Right lobe of liver (tissue), 6 donors: ENCODE measurements at regions not wholly inside any gene's neighbourhood (a gene's known extent, or its start where the extent isn't known, plus 50 kb on each side); places are given as distances from the start of the nearest gene placed in this dataset.

Experiments used
- ATAC-seq, 4 donors: fragments of 200-7000 bp; cut with Tn5 transposase; one replicate each; pipeline ENCODE4 v1.9.1; 2020; ENCODE audit warnings: mild to moderate bottlenecking in 4 of 4, moderate library complexity in 4 of 4
- DNase-seq, 3 donors: peaks; one replicate each; pipeline ENCODE4 v3.0.0-alpha.2; 2020
- H3K27ac ChIP-seq, 3 donors: fragments of 200-600 bp; one replicate each; pipeline ENCODE4 v1.8.0; 2022
- H3K27me3 ChIP-seq, 2 donors: fragments of 200-600 bp; one replicate each; pipeline ENCODE4 v1.8.0; 2022
- H3K36me3 ChIP-seq, 4 donors: fragments of 200-600 bp; sonication (generic) in 1 of 4; one replicate each; pipeline versions ENCODE4 v1.5.1 to v1.8.0; 2017 to 2022; ENCODE audit warnings: control low read depth in 1 of 4
- H3K4me1 ChIP-seq, 4 donors: fragments of 200-600 bp; sonication (generic) in 1 of 4; one replicate each; pipeline versions ENCODE4 v1.5.1 to v1.8.0; 2017 to 2022; ENCODE audit warnings: control low read depth in 1 of 4
- H3K4me3 ChIP-seq, 3 donors: fragments of 200-600 bp; one replicate each; pipeline ENCODE4 v1.8.0; 2022
- H3K9me3 ChIP-seq, 4 donors: fragments of 200-600 bp; sonication (generic) in 1 of 4; one replicate each; pipeline versions ENCODE4 v1.5.1 to v1.8.0; 2017 to 2022; ENCODE audit warnings: control low read depth in 1 of 4
- CTCF ChIP-seq, 4 donors: fragments of 200-600 bp in 3 of 4; fragments of 450-650 bp in 1 of 4; IDR thresholded peaks; one replicate each; pipeline versions ENCODE4 v1.5.1 to v1.8.0; 2016 to 2022; ENCODE audit warnings: antibody characterized with exemption in 4 of 4, mild to moderate bottlenecking in 2 of 4
- POLR2A ChIP-seq: fragments of 450-650 bp; IDR thresholded peaks from one replicate; pipeline ENCODE4 v1.6.1; 2017; ENCODE audit warnings: antibody characterized with exemption, mild to moderate bottlenecking
- WGBS: methylation state at CpG from one replicate; pipeline ENCODE4 v1.1.6; 2018; ENCODE audit warnings: low coverage, low lambda C conversion rate; ENCODE audit not compliant: insufficient coverage; ENCODE audit errors: missing lambda C conversion rate; 5-methylcytosine and 5-hydroxymethylcytosine counted together
- intact Hi-C, 2 donors: fragments of 100-400 bp; cut with DNase I; formaldehyde crosslinking; loops; one replicate each; pipeline versions ENCODE4 v1.11.2 to v1.14.1; 2022
- donor health status: DM: no; HTN: yes; CAD: no.
- donor health status: DM: no; HTN: no; CAD: no.
- donor health status: DM: no; HTN: no; CAD: no.
- donor health status: DM: no; HTN: yes; CAD: no.
- donor health status: DM: no; HTN: yes; CAD: no.

DNA sequence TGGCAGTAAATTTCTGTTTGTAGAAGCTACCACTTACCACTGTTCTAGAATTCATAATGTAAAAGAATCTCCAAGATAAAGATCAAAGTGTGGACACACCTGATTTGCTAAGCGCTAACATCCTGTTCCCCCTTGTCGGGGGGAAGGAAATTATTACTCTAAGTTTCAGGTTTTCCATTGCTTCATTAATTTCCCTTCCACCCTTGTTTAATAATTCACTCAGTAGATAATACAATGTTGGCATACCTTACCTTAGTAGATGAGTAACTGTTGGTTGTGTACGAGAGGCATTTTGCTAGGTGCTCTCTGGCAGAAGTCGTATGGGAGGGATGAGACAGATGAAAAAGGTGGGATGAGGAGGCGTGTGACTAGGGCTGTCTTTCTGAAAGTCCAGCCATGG lies 641.2 kb upstream of the ARRDC4 start:
- ATAC-seq: no peak
- Histone ChIP-seq H3K36me3 (no peaks in the 10 kb centered on the region), H3K4me3 (no peak overlapping the region), H3K4me1 (no peaks in the 10 kb centered on the region), H3K27me3 (no peaks in the 10 kb centered on the region), H3K9me3 (no peaks in the 10 kb centered on the region), H3K27ac (no peak overlapping the region)
- TF ChIP-seq CTCF (IDR thresholded peaks at IDR 0.05): no peak
- no peak for TF ChIP-seq POLR2A
- no peak for DNase-seq
- intact Hi-C loops: no loop called here
- WGBS: 55% methylated on average over 5 of the region's 5 CpGs

DNA sequence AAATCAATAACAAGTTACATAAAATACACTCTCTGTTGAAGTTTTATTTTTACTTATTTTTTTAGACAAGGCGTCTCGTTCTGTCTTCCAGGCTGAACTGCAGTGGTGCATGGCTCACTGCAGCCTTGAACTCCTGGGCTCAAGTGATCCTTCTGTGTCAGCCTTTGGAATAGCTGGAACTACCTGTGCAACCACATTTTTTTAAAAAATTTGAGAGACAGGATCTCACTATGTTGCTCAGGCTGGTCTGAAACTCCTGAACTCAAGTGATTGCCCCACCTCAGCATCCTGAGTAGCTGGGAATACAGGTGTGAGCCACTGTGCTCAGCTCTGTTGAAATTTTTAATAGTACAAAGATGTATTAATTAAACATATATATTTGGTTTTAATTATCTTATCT lies 614.3 kb upstream of the ARRDC4 start:
- DNase-seq (no peak), ATAC-seq (no peak)
- no peaks in the 10 kb centered on the region for H3K4me1 ChIP-seq
- no peaks in the 10 kb centered on the region for H3K36me3 ChIP-seq
- peaks cover 0 to 3% (median 0%) of the 10 kb centered on the region in 4 donors for H3K9me3 ChIP-seq
- H3K27me3 ChIP-seq: no peaks in the 10 kb centered on the region
- WGBS: 68% methylated on average over 2 of the region's 2 CpGs
- intact Hi-C loops: no loop called here
- no peak overlapping the region for H3K27ac ChIP-seq
- H3K4me3 ChIP-seq: no peak overlapping the region
- no peak for TF ChIP-seq POLR2A
- no peak for TF ChIP-seq CTCF (IDR thresholded peaks at IDR 0.05)

DNA sequence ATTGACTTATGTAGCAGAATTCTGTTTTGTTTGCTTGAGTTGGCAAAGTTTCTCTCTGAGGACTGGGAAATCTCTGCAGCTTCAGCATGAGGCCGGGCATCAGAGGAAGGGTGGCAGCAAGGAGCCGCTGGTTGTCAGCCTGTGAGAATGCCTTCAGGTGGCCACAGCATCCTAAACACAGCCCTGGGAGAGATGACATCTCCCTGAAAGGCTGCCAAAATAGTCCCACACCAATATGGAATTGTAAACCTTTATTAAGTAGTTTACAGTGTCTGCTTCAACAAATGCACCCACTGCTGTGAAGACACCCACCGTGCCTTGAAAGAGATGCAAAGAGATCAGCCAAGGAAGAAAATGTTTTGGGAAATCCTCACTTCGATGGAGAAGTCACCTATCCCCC lies 609.7 kb upstream of the ARRDC4 start:
- intact Hi-C loops: no loop called here
- no peak for ATAC-seq

GRCh38 chr15:97383516-97383915 lies 577.0 kb upstream of the ARRDC4 start:
- WGBS: 21% methylated on average over 3 of the region's 3 CpGs
- DNase-seq: no peak
- intact Hi-C loops: no loop called here

More for the DNA sequence above, 609.7 kb upstream of the ARRDC4 start:
- no peak for TF ChIP-seq POLR2A
- no peak for TF ChIP-seq CTCF (IDR thresholded peaks at IDR 0.05)
- Histone ChIP-seq H3K27ac (no peak overlapping the region), H3K4me3 (no peak overlapping the region), H3K27me3 (no peaks in the 10 kb centered on the region), H3K9me3 (peaks cover 0 to 3% (median 0%) of the 10 kb centered on the region in 4 donors), H3K36me3 (no peaks in the 10 kb centered on the region), H3K4me1 (no peaks in the 10 kb centered on the region)
- no peak for DNase-seq
- WGBS: 36% methylated on average over 4 of the region's 4 CpGs

More at GRCh38 chr15:97383516-97383915, 577.0 kb upstream of the ARRDC4 start:
- H3K4me1 ChIP-seq: no peaks in the 10 kb centered on the region
- H3K4me3 ChIP-seq: no peak overlapping the region
- TF ChIP-seq POLR2A: no peak
- no peak for TF ChIP-seq CTCF (IDR thresholded peaks at IDR 0.05)
- ATAC-seq: no peak
- H3K9me3 ChIP-seq: no peaks in the 10 kb centered on the region
- H3K27me3 ChIP-seq: no peaks in the 10 kb centered on the region
- H3K27ac ChIP-seq: no peak overlapping the region
- no peaks in the 10 kb centered on the region for H3K36me3 ChIP-seq
